Liver (tissue), 8 donors: ENCODE measurements at regions not wholly inside any gene's neighbourhood (a gene's known extent, or its start where the extent isn't known, plus 50 kb on each side); places are given as distances from the start of the nearest gene placed in this dataset.

Experiments
- DNase-seq: peaks from one replicate; pipeline ENCODE4 v3.0.0-alpha.2; 2017; ENCODE audit warnings: low spot score
- H3K27ac ChIP-seq, 2 donors: one replicate each; pipeline ENCODE4 v1.7.0; 2013; ENCODE audit warnings: inconsistent platforms in 2 of 2, low read length in 2 of 2, control low read depth in 1 of 2, low read depth in 1 of 2, mild to moderate bottlenecking in 1 of 2
- H3K27me3 ChIP-seq, 4 donors: one replicate each; pipeline versions ENCODE4 v1.6.1 to v1.7.0; 2013; ENCODE audit warnings: low read length in 3 of 4, inconsistent platforms in 1 of 4, mild to moderate bottlenecking in 1 of 4, moderate library complexity in 1 of 4; ENCODE audit not compliant: control insufficient read depth in 4 of 4, insufficient read depth in 4 of 4
- H3K36me3 ChIP-seq, 4 donors: one replicate each; pipeline versions ENCODE4 v1.6.1 to v1.7.0; 2013; ENCODE audit warnings: low read length in 3 of 4, mild to moderate bottlenecking in 3 of 4, low read depth in 1 of 4, moderate library complexity in 1 of 4; ENCODE audit not compliant: control insufficient read depth in 4 of 4, insufficient read depth in 3 of 4
- H3K4me1 ChIP-seq, 4 donors: one replicate each; pipeline versions ENCODE4 v1.6.1 to v1.7.0; 2013; ENCODE audit warnings: low read length in 3 of 4, mild to moderate bottlenecking in 3 of 4, moderate library complexity in 1 of 4; ENCODE audit not compliant: control insufficient read depth in 4 of 4, insufficient read depth in 4 of 4
- H3K4me3 ChIP-seq, 3 donors: one replicate each; pipeline versions ENCODE4 v1.6.1 to v1.7.0; 2013; ENCODE audit warnings: low read length in 3 of 3, control low read depth in 1 of 3, low read depth in 1 of 3, mild to moderate bottlenecking in 1 of 3
- H3K9ac ChIP-seq, 2 donors: one replicate each; pipeline ENCODE4 v1.7.0; 2013; ENCODE audit warnings: low read length in 2 of 2, mild to moderate bottlenecking in 2 of 2, moderate library complexity in 2 of 2, control low read depth in 1 of 2, low read depth in 1 of 2
- H3K9me3 ChIP-seq, 4 donors: one replicate each; pipeline versions ENCODE4 v1.6.1 to v1.7.0; 2013; ENCODE audit warnings: low read length in 3 of 4; ENCODE audit not compliant: control insufficient read depth in 4 of 4
- CTCF ChIP-seq: fragments of 150-350 bp; IDR thresholded peaks from 2 replicates; pipeline ENCODE4 v1.5.1; 2017; ENCODE audit warnings: improper control_type of control experiment, low read depth, low read length; ENCODE audit not compliant: missing input control
- EGR1 ChIP-seq, 2 donors: IDR thresholded peaks; 2 replicates each; pipeline ENCODE4 v1.6.1; 2016 to 2018; ENCODE audit warnings: antibody characterized with exemption in 2 of 2, low read depth in 2 of 2
- FOXA1 ChIP-seq: IDR thresholded peaks from 2 replicates; pipeline ENCODE4 v1.6.1; 2016; ENCODE audit warnings: antibody characterized with exemption
- HNF4A ChIP-seq, 2 donors: conservative IDR thresholded peaks; 2 replicates each; pipeline ENCODE4 v1.6.1; 2016; ENCODE audit warnings: antibody characterized with exemption in 2 of 2, mild to moderate bottlenecking in 2 of 2
- HNF4G ChIP-seq: IDR thresholded peaks from 2 replicates; pipeline ENCODE4 v1.6.1; 2016; ENCODE audit warnings: antibody characterized with exemption
- JUND ChIP-seq, 2 donors: IDR thresholded peaks; 2 replicates each; pipeline ENCODE4 v1.6.1; 2016; ENCODE audit warnings: antibody characterized with exemption in 2 of 2
- MAX ChIP-seq: IDR thresholded peaks from 2 replicates; pipeline ENCODE4 v1.6.1; 2016; ENCODE audit warnings: antibody characterized with exemption
- RAD21 ChIP-seq, 2 donors: IDR thresholded peaks; 2 replicates each; pipeline ENCODE4 v1.6.1; 2016; ENCODE audit warnings: antibody characterized with exemption in 2 of 2, mild to moderate bottlenecking in 2 of 2
- REST ChIP-seq: IDR thresholded peaks from 2 replicates; pipeline ENCODE4 v1.6.1; 2016; ENCODE audit warnings: antibody characterized with exemption, mild to moderate bottlenecking
- RXRA ChIP-seq, 2 donors: IDR thresholded peaks; 2 replicates each; pipeline ENCODE4 v1.6.1; 2017 to 2018; ENCODE audit warnings: antibody characterized with exemption in 2 of 2, mild to moderate bottlenecking in 1 of 2
- SP1 ChIP-seq: IDR thresholded peaks from 2 replicates; pipeline ENCODE4 v1.6.1; 2018; ENCODE audit warnings: antibody characterized with exemption, mild to moderate bottlenecking
- TAF1 ChIP-seq: conservative IDR thresholded peaks from 2 replicates; pipeline ENCODE4 v1.6.1; 2016; ENCODE audit warnings: antibody characterized with exemption, mild to moderate bottlenecking
- YY1 ChIP-seq: IDR thresholded peaks from 2 replicates; pipeline ENCODE4 v1.6.1; 2016; ENCODE audit warnings: antibody characterized with exemption, mild to moderate bottlenecking
- ZBTB33 ChIP-seq: IDR thresholded peaks from 2 replicates; pipeline ENCODE4 v1.6.1; 2016; ENCODE audit warnings: antibody characterized with exemption
- WGBS: extraction: QIAGEN DNeasy Blood & Tissue Kit; methylation state at CpG from one replicate; pipeline ENCODE4 v1.1.7; 2013; 5-methylcytosine and 5-hydroxymethylcytosine counted together
- TF ChIP-seq, protein P1 (sequence below): IDR thresholded peaks from 2 replicates; pipeline ENCODE4 v1.6.1; 2016; ENCODE audit warnings: antibody characterized with exemption
- donor health status: healthy.
- donor health status: healthy.
- donor health status: healthy.
- donor health status: healthy.
- donor health status: healthy.

- no peaks in the 10 kb centered on the region for H3K4me1 ChIP-seq
- no peak overlapping the region for H3K27ac ChIP-seq
- TF ChIP-seq EGR1 (IDR thresholded peaks at IDR 0.05; ENCODE audit: low read depth in 2 of 2) (no peak), FOXA1 (no peak), HNF4G (no peak), JUND (IDR thresholded peaks at IDR 0.05) (no peak), YY1 (no peak), RXRA (IDR thresholded peaks at IDR 0.05) (no peak), TAF1 (no peak), RAD21 (IDR thresholded peaks at IDR 0.05) (no peak), CTCF (no peak), SP1 (no peak), MAX (no peak), ZBTB33 (no peak), HNF4A (conservative IDR thresholded peaks at IDR 0.05) (no peak)
- TF ChIP-seq, protein P1, sequence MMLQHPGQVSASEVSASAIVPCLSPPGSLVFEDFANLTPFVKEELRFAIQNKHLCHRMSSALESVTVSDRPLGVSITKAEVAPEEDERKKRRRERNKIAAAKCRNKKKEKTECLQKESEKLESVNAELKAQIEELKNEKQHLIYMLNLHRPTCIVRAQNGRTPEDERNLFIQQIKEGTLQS = no peak
- H3K9ac ChIP-seq = no peak overlapping the region
- WGBS = 96% methylated on average over 2 of the region's 2 CpGs
- no peaks in the 10 kb centered on the region for H3K27me3 ChIP-seq
- no peak for DNase-seq
- H3K9me3 ChIP-seq = peaks cover 0 to 6% (median 0%) of the 10 kb centered on the region in 4 donors
- H3K36me3 ChIP-seq = no peaks in the 10 kb centered on the region
- H3K4me3 ChIP-seq = no peak overlapping the region
Measured at GRCh38 chr19:20256606-20257005, 89.6 kb downstream of the ZNF486 start.

GRCh38 chr19:20254121-20254520, 87.1 kb downstream of the ZNF486 start:
- TF ChIP-seq, protein P1 = no peak
- TF ChIP-seq MAX = no peak
- no peak for TF ChIP-seq REST
- DNase-seq = no peak
- WGBS = 87% methylated on average over 5 of the region's 5 CpGs
- Histone ChIP-seq H3K9ac (no peak overlapping the region), H3K27me3 (no peaks in the 10 kb centered on the region), H3K4me3 (no peak overlapping the region), H3K4me1 (no peaks in the 10 kb centered on the region), H3K36me3 (no peaks in the 10 kb centered on the region), H3K27ac (no peak overlapping the region), H3K9me3 (no peaks in the 10 kb centered on the region)
